ENCODE measurements at regions not wholly inside any gene's neighbourhood (a gene's known extent, or its start where the extent isn't known, plus 50 kb on each side); places are given as distances from the start of the nearest gene placed in this dataset.

DNA sequence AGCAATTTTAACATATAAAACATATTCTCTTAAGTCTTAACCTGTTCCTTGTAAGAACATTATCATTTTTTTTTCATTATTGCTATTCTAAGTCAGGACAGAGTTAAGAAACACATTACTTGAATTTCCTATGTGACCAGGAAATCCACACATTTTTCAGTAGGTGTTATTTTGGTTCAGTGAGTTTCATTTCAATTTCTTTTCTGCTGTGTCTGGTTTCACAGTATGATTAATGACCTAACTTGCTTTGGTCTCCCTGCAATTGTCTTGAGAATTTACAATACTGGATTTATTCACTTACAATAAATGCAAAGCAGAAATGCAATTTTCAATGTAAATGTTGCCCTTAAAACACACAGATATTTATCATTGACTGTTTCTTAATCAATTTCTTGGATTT, 396.9 kb upstream of the TMTC1 start:
- no peak overlapping the region for H2AFZ ChIP-seq (ENCODE audit: low read depth, low read length)
- no peaks in the 10 kb centered on the region for H3K36me3 ChIP-seq (replicated peaks; ENCODE audit: low read depth, low read length)
- H3K4me3 ChIP-seq (ENCODE audit: low read length): no peak overlapping the region
- no peak overlapping the region for H3K27ac ChIP-seq (ENCODE audit: low read length)
- H3K4me2 ChIP-seq (ENCODE audit: low read length): no peak overlapping the region
- H3K9me3 ChIP-seq (ENCODE audit: insufficient read depth, low read length): no peaks in the 10 kb centered on the region
- H3K27me3 ChIP-seq (ENCODE audit: low read depth, low read length): no peaks in the 10 kb centered on the region
- no peaks in the 10 kb centered on the region for H4K20me1 ChIP-seq (ENCODE audit: insufficient read depth, low read length)
- H3K4me1 ChIP-seq (ENCODE audit: low read length): no peaks in the 10 kb centered on the region
- TF ChIP-seq, protein P1, sequence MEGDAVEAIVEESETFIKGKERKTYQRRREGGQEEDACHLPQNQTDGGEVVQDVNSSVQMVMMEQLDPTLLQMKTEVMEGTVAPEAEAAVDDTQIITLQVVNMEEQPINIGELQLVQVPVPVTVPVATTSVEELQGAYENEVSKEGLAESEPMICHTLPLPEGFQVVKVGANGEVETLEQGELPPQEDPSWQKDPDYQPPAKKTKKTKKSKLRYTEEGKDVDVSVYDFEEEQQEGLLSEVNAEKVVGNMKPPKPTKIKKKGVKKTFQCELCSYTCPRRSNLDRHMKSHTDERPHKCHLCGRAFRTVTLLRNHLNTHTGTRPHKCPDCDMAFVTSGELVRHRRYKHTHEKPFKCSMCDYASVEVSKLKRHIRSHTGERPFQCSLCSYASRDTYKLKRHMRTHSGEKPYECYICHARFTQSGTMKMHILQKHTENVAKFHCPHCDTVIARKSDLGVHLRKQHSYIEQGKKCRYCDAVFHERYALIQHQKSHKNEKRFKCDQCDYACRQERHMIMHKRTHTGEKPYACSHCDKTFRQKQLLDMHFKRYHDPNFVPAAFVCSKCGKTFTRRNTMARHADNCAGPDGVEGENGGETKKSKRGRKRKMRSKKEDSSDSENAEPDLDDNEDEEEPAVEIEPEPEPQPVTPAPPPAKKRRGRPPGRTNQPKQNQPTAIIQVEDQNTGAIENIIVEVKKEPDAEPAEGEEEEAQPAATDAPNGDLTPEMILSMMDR (IDR thresholded peaks at IDR 0.05; ENCODE audit: low read depth, low read length): no peak
- TF ChIP-seq EZH2phosphoT487 (IDR thresholded peaks at IDR 0.05; ENCODE audit: low read depth): no peak
- no peaks in the 10 kb centered on the region for H3K79me2 ChIP-seq (ENCODE audit: low read length)
- H3K9ac ChIP-seq (ENCODE audit: low read length): no peak overlapping the region

DNA sequence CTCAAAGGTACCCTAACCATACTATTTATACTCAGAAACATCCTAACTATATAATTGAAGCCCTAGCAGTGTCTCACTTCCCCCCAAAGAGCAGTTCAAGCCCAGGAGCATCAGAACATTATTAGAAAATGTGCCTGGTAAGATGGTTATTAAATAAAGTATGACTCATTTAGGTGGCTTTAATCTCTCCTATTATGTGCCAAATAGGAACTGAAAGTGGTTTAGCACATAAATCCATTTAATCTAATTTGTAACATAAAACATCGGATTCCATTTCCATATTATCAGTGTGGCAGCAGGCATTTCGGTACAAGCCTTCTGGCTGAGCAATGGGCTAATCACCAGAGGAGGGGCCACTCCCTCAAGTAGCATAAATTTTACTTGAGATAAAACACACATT, 395.2 kb upstream of the TMTC1 start:
- Histone ChIP-seq H3K9ac (ENCODE audit: low read length) (no peak overlapping the region), H3K79me2 (ENCODE audit: low read length) (no peaks in the 10 kb centered on the region), H3K27me3 (ENCODE audit: low read depth, low read length) (no peaks in the 10 kb centered on the region), H3K27ac (ENCODE audit: low read length) (no peak overlapping the region), H3K36me3 (replicated peaks; ENCODE audit: low read depth, low read length) (no peaks in the 10 kb centered on the region), H2AFZ (ENCODE audit: low read depth, low read length) (no peak overlapping the region), H3K9me3 (ENCODE audit: insufficient read depth, low read length) (no peaks in the 10 kb centered on the region), H3K4me2 (ENCODE audit: low read length) (no peak overlapping the region), H4K20me1 (ENCODE audit: insufficient read depth, low read length) (no peaks in the 10 kb centered on the region), H3K4me1 (ENCODE audit: low read length) (no peaks in the 10 kb centered on the region), H3K4me3 (ENCODE audit: low read length) (no peak overlapping the region)
- TF ChIP-seq, protein P1 (IDR thresholded peaks at IDR 0.05; ENCODE audit: low read depth, low read length): no peak
- TF ChIP-seq EZH2phosphoT487 (IDR thresholded peaks at IDR 0.05; ENCODE audit: low read depth): no peak

DNA sequence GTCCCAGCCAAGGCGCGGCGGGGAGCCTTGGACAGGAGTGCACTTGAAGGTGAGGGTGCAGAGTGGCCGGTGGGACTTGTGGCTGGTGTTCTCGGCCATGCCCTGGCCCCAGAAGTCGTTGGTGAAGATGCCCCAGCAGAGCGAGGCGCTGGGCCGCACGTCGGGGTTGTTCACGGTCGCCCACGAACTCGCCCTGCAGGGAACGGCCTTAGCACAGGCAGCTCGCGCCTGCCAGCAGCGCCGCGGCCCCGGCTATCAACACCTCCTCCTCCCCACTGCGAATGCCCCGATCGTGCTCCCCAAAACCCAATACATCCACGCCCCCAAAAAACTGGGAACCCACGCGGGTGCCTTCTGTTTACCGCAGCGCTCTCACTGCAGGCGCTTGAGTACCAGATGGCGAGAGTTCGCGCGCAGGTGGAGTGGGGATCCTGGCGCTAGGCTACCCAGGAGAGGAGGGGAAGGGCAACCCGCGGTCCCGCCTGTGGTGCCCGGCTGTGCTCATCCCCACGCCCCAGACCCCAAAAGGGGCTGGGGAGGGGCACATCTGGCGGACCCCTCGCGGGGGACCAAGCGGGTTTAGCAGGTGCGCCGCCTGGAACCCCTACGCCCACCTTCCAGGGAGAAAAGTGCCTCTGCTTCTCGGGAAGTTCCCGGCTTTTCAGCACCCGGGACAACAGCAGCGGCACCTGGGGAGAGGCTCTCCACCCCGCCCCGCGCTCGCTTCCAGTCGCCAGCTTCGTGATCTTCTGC, 386.3 kb upstream of the TMTC1 start:
- no peak overlapping the region for H3K9ac ChIP-seq (ENCODE audit: low read length)

DNA sequence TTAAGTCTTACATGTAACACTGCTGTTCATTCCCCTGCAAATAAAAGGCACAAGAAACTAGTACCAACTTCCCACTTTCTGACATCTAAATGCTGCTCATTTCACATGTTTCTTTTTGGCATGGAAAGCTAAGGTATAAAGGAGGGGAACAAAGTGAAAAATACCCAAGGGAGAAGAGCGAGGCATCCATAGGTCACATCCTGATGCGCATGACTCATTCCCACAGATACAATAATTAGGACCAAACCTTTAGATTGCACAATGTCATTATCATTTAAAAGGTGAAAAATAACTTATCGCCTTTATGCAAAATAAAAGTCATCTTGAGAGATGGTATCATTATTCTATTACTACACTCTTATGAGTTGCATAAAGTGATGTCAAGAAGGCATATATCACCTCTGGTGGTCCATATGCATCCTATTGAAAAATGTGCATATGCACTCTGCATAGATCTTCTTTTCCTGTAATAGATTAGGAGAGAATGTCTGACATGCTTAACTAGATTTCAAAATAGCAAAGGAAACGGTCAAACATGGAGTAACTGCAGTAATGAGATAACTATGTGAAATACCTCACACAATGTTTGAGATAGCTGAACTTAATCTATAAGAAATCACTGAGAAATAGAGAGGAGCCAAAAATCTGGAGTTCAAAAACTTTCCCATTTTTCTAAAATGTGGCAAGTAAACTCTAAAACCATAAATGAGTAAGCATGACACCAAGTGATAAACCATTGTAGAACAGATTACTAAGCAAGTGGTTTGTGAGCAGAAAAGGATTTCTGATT, 382.5 kb upstream of the TMTC1 start:
- Histone ChIP-seq H3K9ac (ENCODE audit: low read length) (no peak overlapping the region), H3K27ac (ENCODE audit: low read length) (no peak overlapping the region), H3K79me2 (ENCODE audit: low read length) (no peaks in the 10 kb centered on the region), H3K9me3 (ENCODE audit: insufficient read depth, low read length) (no peaks in the 10 kb centered on the region), H4K20me1 (ENCODE audit: insufficient read depth, low read length) (no peaks in the 10 kb centered on the region), H3K4me1 (ENCODE audit: low read length) (no peaks in the 10 kb centered on the region), H3K27me3 (ENCODE audit: low read depth, low read length) (no peaks in the 10 kb centered on the region), H2AFZ (ENCODE audit: low read depth, low read length) (no peak overlapping the region), H3K4me2 (ENCODE audit: low read length) (no peak overlapping the region), H3K36me3 (replicated peaks; ENCODE audit: low read depth, low read length) (no peaks in the 10 kb centered on the region), H3K4me3 (ENCODE audit: low read length) (no peak overlapping the region)
- TF ChIP-seq, protein P1 (IDR thresholded peaks at IDR 0.05; ENCODE audit: low read depth, low read length): no peak
- no peak for TF ChIP-seq EZH2phosphoT487 (IDR thresholded peaks at IDR 0.05; ENCODE audit: low read depth)

More for the DNA sequence above, 386.3 kb upstream of the TMTC1 start:
- Histone ChIP-seq H3K9me3 (ENCODE audit: insufficient read depth, low read length) (no peaks in the 10 kb centered on the region), H3K27me3 (ENCODE audit: low read depth, low read length) (no peaks in the 10 kb centered on the region), H3K27ac (ENCODE audit: low read length) (no peak overlapping the region), H3K36me3 (replicated peaks; ENCODE audit: low read depth, low read length) (no peaks in the 10 kb centered on the region), H4K20me1 (ENCODE audit: insufficient read depth, low read length) (no peaks in the 10 kb centered on the region), H3K4me2 (ENCODE audit: low read length) (no peak overlapping the region), H3K79me2 (ENCODE audit: low read length) (no peaks in the 10 kb centered on the region), H2AFZ (ENCODE audit: low read depth, low read length) (no peak overlapping the region), H3K4me1 (ENCODE audit: low read length) (no peaks in the 10 kb centered on the region), H3K4me3 (ENCODE audit: low read length) (no peak overlapping the region)
- TF ChIP-seq, protein P1 (IDR thresholded peaks at IDR 0.05; ENCODE audit: low read depth, low read length): no peak
- TF ChIP-seq EZH2phosphoT487 (IDR thresholded peaks at IDR 0.05; ENCODE audit: low read depth): no peak

Measured in OCI-LY3 (cell line).